GM18861 (cell line): ENCODE measurements at regions not wholly inside any gene's neighbourhood (a gene's known extent, or its start where the extent isn't known, plus 50 kb on each side); places are given as distances from the start of the nearest gene placed in this dataset.

Experiments
- ATAC-seq: cut with Tn5 transposase; IDR thresholded peaks from one replicate; pipeline ENCODE4 v1.9.1; 2021; ENCODE audit not compliant: unreplicated experiment

DNA sequence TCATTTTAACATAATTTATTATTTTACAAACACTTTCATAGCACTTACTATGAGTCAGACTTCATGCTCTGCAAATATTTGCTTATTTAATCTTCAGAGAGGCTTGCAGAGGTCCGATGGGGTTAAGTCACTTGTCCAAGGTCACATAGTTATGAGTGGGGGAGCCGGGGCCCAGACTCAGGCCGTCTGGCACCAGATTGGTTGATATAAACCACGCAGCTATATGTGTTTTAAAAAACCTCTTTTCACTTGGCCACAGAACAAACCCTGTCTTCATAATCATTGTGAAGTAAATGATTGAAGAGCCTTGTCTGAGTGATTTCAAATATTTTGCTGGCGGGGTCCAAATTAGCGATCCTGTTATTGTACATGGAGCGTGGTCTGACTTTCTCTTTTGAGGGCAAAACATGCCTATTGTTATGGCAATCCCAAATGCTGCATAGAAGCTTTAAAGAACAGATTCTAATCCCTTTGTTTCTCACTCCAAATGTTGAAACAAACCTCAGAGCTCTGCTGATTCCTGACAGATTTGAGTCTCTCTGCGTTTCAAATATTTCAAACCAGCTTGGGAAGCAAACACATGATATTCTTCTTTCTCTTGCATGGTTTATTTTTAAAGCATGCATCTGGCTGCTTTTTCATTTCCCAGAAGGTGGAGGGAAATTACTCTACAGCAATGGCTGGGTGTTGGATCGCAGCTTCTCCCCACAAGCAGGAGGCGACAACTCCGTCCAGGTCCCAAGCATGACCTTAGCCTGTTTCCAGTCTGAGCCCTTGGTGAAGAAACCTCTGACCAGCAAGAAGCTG lies 142.4 kb downstream of the DDX1 start:
- no peak for ATAC-seq

DNA sequence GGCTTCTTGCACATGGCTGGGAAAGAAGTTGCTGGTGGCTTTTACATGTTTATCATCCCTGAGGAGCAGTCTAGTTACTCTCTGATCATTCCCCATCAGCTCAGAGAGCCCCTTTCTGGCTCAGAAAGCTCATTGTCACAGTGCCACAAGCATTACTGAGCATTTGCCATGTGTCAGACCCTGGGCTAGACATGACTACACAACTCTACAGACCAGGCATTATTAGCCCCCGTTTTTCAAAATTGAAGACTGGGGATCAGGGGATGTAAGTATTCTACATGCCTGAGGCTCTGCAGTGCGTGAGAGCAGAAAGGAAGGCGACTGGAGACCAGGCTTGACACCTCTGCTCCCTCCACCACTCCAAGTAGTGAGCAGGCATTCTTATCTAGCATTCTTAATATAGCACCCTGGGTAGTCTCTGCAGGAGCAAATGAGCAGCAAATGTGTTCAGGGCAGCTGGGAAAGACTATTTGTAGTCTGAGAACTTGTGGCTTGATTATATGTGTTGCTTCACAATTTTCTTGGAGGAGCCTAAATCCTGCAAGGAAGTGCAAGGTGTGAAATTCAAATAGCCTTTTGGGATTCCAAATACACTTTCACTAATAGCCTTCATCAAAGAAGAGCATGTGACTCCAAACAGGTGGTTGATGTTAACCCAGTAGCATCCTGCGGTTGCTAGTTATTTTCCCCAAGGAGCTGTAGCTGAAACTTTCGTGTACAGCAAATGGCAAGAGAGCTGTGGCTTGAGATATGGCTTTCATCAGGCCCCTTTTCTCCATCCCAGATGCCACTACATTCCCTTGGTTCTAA lies 143.2 kb downstream of the DDX1 start:
- ATAC-seq = no peak

GRCh38 chr2:15735484-15736326 lies 144.0 kb downstream of the DDX1 start:
- ATAC-seq = no peak

DNA sequence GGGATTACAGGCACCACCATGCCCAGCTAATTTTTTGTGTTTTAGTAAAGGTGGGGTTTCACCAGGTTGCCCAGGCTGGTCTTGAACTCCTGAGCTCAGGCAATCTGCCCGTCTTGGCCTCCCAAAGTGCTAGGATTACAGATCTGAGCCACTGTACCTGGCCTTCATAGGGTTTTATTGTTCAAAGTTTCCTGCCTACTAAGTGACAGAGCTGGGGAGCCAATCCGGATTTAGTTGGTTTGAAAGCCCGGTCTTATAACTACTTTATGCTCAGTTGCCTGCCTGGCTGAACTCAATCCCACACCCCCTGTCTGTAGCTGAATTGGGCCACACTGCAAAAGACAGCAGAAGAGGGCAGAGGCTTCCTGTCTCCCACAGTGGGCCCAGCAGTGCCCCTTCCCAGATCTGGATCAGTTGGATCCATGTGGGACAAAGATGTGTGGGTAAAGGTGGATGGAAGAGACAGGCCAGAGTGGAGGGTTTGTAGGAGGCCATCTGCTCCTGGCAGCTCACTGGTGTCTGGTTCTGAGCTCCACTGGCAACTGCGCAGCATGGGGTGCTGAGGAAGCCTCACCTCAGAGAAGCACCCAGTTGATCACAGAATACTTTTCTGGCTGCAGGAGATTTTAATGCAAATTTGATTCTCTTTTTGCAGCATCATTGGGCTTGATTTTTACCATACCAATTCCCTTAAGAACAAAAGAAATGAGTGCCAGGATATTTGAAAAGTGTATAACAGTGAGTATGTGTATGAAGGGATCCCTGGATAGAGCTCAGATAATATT lies 144.9 kb downstream of the DDX1 start:
- no peak for ATAC-seq

- ATAC-seq = no peak
These were observed 145.9 kb downstream of the DDX1 start for GRCh38 chr2:15737314-15738224.

GRCh38 chr2:15738225-15738546 lies 146.5 kb downstream of the DDX1 start:
- no peak for ATAC-seq

DNA sequence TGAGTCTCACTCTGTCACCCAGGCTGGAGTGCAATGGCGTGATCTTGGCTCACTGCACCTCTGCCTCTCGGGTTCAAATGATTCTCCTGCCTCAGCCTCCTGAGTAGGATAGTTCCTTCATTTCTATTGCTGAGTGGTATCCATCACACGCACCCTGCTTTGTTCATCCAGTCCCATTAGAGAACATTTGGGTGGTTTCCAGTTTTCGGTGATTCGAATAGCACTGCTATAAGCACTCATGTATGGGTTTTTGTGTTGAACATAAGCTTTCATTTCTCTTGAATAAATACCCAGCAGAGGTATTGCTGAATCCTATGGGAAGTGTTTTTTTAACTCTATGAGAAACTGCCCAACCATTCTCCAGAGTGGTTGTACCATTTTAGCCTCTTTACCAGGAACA lies 147.3 kb downstream of the DDX1 start:
- ATAC-seq = no peak

DNA sequence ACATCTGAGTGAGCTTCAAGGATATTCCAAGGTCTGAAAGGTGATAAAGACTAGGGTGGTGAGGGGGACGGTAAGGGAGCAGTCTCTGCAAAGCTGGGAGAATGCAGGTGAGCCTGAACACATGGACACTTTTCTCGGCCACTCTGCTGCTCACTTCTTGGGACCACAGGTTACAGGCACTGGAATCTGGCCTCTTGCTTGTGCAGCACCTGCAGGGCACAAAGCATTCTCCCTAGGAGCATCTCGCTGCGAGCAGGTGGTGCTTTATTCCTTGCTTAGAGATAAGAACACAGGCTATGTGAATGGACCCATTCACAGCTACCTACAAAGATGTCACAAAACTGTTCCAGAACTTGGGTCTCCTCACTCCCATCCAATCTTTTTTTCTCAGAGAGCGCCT lies 153.2 kb downstream of the DDX1 start:
- no peak for ATAC-seq

DNA sequence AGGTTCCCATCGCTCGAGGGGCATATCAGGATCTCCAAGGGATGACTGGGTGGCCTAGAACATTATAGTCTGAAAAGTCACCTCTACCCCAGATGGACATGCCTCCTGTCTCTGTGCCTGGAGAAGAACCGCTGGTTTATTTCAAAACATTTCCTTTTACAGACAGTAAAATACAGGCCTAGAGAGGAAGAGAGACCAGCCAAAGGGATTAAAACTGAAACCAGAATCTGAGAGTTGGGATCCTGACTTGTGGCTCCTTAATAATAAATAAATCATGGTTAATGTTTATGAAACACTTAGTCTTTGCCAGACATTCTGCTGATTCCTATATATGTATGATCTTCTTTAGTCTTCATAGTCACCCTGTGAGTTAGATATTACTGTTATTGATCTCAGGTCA lies 153.7 kb downstream of the DDX1 start:
- no peak for ATAC-seq

DNA sequence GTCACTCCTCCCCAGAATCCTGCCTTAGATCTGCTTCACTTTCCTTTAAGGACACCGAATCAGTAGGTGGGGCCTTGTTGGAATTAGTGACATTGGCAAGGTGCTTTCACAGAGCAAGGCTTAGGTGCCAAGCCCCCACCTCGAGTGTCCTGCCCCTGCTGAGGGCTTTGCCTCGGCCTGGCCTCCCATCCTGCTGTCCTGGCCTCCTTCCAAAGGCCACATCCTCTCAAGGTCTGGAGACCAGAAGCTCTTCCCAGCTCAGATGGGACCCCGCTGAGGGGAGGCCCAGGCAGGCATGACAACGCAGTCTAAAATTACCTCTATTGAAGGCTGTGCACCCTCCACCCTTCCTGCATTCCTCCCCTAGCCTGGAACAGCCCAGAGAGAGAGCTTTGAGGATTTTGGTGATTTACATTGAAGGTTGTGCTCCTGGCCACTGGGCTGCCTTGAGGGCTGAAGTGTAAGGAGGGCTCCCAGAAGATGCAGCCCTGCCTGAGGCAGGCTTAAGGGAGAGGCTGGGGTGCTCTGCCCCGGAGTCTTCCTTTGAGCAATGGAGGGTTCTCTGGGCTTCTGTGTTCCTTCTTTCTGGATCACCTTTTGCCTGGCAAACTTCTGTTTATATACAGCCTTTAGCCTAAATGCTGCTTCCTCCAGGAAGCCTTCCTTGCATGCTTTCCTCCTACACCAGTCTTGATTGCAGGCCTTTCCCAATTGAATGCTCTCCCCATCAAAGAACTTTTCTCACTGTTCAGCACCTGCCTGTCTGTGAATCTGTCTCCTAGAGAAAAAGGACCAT lies 154.4 kb downstream of the DDX1 start:
- no peak for ATAC-seq

- ATAC-seq = no peak
These were observed 155.3 kb downstream of the DDX1 start for GRCh38 chr2:15746703-15747550.

- ATAC-seq = no peak
These were observed 156.2 kb downstream of the DDX1 start for GRCh38 chr2:15747603-15748471.

DNA sequence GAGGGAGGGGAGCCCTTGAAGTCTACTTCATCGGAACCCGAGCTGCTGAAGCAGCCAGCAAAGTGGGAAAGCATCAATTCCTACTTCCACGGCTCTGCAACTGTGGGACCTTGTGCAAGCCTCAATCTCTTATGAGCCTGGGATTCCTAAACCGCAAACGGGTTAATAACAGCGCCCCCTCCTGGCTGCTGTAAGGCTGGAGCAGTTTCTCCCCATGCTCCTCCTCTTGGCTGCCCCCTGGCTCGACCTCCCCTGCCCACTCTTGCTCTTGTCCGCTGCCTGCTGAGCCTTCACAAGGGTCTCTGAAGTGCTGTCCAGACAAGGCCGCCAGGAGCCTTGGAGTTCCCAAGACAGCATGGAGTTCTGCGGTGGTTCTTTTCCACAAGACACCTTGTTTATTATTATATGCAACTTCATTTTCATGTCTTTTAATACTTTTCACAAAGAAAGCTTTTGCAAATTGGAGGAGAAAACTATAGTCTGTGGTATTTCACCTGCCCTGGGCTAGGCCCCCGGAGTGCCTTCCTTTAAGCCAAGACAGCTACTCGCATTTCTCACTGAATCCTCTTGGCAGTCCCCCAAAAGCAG lies 157.2 kb downstream of the DDX1 start:
- no peak for ATAC-seq

DNA sequence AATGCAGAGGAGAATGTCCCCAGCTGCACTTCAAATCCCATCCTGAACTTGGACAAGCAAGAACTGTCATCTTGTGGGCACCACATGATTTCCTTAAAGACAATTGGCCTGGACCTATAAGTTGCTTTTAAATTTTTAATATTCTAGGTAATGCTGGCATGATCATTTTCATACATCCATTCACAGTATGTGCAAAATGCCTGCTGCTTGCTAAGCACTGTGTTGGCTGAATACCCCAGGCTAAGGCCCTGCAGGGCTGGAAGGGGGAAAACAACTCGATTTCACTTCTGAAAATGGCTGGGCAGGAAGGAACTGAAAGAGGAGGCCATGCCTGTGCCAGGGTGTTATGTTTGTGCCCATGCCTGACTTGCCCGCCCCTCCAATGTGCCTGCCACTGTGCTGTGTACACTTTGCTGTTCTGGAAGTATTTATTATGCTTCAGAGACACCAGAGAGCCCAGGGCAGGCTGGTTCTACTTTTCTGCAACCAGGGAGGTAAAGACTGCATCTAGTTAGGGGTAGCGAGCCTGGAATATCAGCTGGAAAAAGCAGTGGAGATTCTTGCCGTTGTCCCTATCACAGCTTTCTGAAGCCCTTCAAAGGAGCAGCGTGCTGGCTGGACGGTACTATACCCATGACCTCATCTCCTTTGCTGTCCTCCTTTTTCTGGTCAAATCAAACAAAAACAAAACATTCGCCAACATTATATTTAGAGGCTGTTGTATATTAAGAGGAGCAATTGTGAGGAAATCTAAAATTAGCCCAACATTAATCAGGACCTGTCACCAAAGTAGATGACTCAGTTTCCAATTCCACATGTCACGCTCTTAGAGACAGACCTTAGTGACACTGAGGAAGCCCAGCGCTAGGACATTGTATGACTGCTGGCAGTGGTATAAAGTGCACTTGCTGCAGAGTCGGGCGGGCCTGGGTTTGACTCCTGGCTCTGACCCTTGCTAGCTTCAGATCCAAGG lies 158.1 kb downstream of the DDX1 start:
- ATAC-seq = no peak

DNA sequence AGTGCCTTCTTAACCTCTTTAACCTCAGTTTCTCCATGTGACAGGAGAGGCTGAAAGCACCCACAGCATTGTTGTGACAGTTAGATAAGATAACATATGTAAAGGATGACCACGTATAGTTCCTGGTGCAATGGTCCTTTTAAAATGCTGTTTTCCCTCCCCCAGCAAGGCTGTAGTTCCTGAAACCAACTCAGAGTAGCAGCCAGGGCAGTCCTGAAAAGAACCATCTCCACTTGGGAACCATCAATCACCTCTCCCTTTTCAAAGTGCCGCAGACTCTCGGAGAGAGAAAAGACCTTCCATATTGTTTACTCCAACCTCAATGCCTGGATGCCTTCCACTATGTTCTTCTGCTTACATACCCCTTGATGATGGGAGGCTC lies 158.8 kb downstream of the DDX1 start:
- no peak for ATAC-seq
